Activated naive CD4-positive, alpha-beta T cell treated with anti-CD3 and anti-CD28 coated beads, Interleukin-2, amount 50 U/mL, for 72 hours (primary cell): ENCODE measurements at regions not wholly inside any gene's neighbourhood (a gene's known extent, or its start where the extent isn't known, plus 50 kb on each side); places are given as distances from the start of the nearest gene placed in this dataset.
A peak's percentile ranks its signal among the peaks of the same experiment; 100 is the strongest.

Experiments used
- ATAC-seq, 2 donors: fragments of 150-1000 bp; cut with Tn5 transposase; 2 replicates each; pipeline ENCODE4 v1.10.0; 2021; ENCODE audit warnings: mild to moderate bottlenecking in 2 of 2, moderate library complexity in 2 of 2
- DNase-seq, 2 donors: peaks; one replicate each; pipeline ENCODE4 v3.0.0; 2021 to 2022; ENCODE audit warnings: low spot score in 2 of 2
- H3K27ac Mint-ChIP-seq, 2 donors: one replicate each; pipeline ENCODE4 v1.8.0; 2022; ENCODE audit warnings: mild to moderate bottlenecking in 2 of 2, mixed read lengths in 2 of 2
- H3K36me3 Mint-ChIP-seq, 2 donors: one replicate each; pipeline ENCODE4 v1.8.0; 2022; ENCODE audit warnings: mixed read lengths in 2 of 2
- H3K9me3 Mint-ChIP-seq, 2 donors: one replicate each; pipeline ENCODE4 v1.8.0; 2022; ENCODE audit warnings: mixed read lengths in 2 of 2

DNA sequence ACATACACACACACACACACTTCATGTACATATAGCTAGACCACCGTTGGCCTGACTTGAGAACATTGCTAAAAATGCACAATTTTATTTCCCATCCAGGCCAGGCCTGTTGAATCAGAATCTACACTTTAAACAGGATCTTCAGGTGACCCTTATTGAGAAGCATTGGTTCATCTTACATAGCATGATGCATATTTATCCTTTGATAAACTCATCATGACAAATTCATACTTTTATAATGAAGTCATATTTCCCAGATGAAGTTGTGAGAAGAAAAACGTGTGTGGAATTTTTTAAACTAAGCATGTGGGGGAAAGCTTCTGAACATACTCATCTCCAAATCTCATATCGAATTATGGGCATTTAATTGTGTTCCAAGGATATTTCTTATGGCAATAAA, 877.7 kb downstream of the MRPL39 start:
- no peak for ATAC-seq
- H3K9me3 Mint-ChIP-seq = peaks cover 3 to 4% of the 10 kb centered on the region in 2 donors
- no peak for DNase-seq
- H3K27ac Mint-ChIP-seq = no peak overlapping the region
- no peaks in the 10 kb centered on the region for H3K36me3 Mint-ChIP-seq

DNA sequence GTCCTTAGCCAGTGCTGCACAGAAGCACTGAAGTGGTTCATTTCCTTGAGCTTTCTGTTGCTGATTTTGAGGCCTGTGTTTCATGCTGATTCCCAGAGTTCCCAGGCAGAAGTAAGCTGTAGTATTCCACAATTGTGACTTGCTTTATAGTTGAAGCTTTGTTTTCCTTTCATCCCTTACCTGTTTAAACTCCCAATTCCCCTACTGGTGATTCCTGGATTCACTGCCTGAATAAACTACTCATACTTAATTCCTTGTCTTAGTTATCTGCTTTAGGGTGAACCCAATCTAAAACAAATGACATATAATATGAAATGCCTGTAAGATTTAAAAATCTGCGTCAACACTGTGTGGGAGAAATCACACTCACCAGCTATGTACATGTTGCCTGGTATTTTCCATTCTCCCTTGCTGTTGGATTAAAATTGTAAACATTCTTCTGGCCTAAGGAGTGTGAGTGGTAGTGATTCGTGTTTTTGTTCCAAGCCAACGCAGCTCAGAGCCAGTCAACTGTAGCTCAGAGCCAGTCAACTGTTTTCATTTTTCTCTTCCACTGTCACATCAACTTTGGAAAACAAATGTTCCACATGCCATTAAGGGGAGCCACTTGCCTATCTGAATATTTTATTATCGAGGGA, 879.4 kb downstream of the MRPL39 start:
- Mint-ChIP-seq H3K27ac (no peak overlapping the region), H3K9me3 (peaks cover 3 to 4% of the 10 kb centered on the region in 2 donors), H3K36me3 (no peaks in the 10 kb centered on the region)
- ATAC-seq (no peak), DNase-seq (no peak)

GRCh38 chr21:24716281-24716918, 890.9 kb downstream of the MRPL39 start:
- DNase-seq (no peak), ATAC-seq (no peak)
- H3K36me3 Mint-ChIP-seq = no peaks in the 10 kb centered on the region
- no peak overlapping the region for H3K27ac Mint-ChIP-seq
- no peaks in the 10 kb centered on the region for H3K9me3 Mint-ChIP-seq

DNA sequence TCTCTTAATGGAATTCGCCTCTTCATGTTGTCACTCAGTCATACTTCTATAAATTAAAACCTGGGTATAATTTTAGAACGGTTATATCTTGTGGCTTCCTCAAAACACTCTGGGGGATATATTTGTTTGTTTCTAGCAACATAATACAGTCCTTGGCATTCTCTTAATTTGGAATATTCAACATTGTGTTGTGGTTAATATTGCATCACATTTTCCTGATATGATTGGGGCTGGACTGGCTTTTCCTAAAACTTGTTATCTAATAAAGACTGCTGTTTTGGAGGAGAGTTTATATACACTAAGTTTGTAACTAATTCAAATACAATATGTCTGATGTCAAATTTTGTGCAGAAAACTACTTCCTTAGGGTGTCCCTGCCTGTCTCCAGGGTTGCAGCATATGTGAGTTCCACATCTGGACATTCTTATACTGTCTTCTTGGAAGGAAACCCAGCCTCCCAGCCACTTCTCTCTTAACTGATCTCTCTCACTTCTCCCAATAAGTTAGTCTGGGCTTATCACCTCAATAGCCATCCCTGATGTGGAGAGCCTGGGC, 892.6 kb downstream of the MRPL39 start:
- peaks cover 0 to under 1% of the 10 kb centered on the region in 2 donors for H3K9me3 Mint-ChIP-seq
- no peaks in the 10 kb centered on the region for H3K36me3 Mint-ChIP-seq
- no peak overlapping the region for H3K27ac Mint-ChIP-seq
- DNase-seq (no peak), ATAC-seq (no peak)

DNA sequence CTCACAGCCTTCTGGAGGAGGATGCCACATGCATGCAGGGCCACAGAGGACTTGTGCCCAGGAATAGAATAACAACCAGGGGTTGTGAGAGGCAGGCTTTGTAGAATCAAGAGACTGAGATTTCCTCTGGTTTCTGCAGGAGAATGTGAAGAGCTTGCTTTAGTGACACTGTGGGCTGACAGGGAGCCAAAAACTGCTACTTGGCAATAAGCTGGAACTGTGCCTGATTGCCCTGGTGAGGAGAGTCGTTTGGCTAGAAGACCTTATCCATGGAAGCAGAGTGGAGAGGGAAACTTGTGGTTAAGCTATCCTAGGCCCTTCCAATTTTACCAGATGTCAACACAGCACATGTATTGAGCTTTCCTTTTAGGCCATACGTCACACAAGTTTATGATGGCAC, 902.1 kb downstream of the MRPL39 start:
- ATAC-seq = no peak
- Mint-ChIP-seq H3K36me3 (no peaks in the 10 kb centered on the region), H3K9me3 (peaks cover 4% of the 10 kb centered on the region in 2 donors), H3K27ac (no peak overlapping the region)
- no peak for DNase-seq

DNA sequence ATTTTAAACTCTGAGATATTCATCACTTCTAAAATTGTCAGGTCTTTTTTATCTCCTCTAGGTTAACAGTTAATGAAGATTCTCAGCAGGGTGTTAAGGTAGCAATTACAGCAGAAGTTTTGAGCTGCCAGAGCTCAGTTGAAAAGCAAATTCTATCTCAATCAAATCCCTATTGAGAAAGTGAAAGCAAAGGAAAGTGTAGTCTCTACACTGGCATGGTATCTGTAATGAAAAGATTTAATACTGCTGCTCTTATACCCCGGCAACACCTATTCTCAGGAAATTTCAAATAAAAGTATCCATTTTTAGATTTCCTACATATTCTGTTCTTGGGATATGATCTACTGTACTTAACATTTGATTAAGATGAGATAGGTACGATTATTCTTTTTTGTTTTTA, 913.5 kb downstream of the MRPL39 start:
- no peaks in the 10 kb centered on the region for H3K36me3 Mint-ChIP-seq
- H3K27ac Mint-ChIP-seq = peak overlapping the region in 1 of 2 donors; percentile 24
- no peaks in the 10 kb centered on the region for H3K9me3 Mint-ChIP-seq
- ATAC-seq (no peak), DNase-seq (no peak)

- H3K27ac Mint-ChIP-seq = peak overlapping the region in 1 of 2 donors; percentile 14
- ATAC-seq (no peak), DNase-seq (no peak)
- no peaks in the 10 kb centered on the region for H3K36me3 Mint-ChIP-seq
- H3K9me3 Mint-ChIP-seq = no peaks in the 10 kb centered on the region
These were observed 925.8 kb downstream of the MRPL39 start for GRCh38 chr21:24681456-24681855.

DNA sequence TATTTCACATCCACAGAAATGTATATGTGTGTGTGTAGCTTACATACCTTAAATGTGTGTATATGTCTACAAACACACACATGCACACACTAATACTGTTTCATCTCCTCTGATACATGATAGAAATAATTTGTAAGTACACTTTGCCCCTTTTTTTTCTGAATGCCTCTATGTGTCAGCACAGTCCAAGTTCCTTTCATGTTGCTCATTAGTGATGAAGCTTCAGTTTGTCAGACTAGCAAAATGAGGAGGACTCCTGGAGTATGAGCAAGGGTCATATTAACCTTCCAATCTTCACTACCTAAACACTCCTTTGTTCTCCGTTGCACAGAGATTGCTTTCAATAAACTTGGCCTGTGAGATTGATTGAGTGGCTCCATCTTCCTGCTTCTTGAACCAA, 935.4 kb downstream of the MRPL39 start:
- ATAC-seq = no peak
- no peaks in the 10 kb centered on the region for H3K36me3 Mint-ChIP-seq
- no peak for DNase-seq
- no peaks in the 10 kb centered on the region for H3K9me3 Mint-ChIP-seq
- no peak overlapping the region for H3K27ac Mint-ChIP-seq

DNA sequence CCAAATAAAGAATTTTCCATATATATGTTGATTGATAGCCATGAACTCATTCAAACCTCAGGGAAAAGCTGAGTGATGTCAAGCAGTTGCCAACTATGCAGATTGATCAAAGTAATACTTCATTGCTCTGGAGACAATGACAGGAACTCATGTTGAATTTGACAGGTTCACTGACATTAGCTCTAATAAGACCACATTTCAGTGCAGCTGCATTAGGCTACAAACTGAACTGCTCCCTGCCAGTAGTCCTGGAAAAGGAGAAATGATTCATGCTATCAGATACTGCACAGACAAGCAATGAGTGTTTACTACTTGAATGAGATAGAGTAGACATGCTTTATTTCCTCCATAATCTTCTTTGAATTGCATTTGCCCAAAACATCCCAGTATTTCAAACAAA, 948.4 kb downstream of the MRPL39 start:
- Mint-ChIP-seq H3K27ac (no peak overlapping the region), H3K9me3 (peaks cover 0 to 7% of the 10 kb centered on the region in 2 donors), H3K36me3 (no peaks in the 10 kb centered on the region)
- DNase-seq = no peak
- no peak for ATAC-seq

DNA sequence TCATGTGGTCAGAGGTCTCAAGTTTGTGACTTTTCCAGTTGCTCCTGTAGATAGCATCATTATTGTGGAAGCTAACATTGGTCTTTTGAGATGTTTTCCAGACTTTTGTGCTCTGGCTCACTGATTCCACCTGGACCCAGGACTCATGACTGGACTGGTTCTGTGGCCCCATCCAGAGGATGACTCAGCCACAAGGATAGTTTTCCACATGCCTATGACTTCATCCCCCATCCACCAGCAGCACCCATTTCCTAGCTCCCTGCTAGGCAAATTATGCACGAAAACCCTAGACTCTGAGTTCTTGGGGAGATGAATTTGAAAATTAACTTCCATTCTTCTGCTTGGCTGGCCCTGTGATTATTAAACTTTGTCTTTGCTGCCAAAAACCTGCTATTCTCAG, 949.3 kb downstream of the MRPL39 start:
- DNase-seq = no peak
- no peak overlapping the region for H3K27ac Mint-ChIP-seq
- no peak for ATAC-seq
- H3K9me3 Mint-ChIP-seq = peaks cover 0 to 7% of the 10 kb centered on the region in 2 donors
- H3K36me3 Mint-ChIP-seq = no peaks in the 10 kb centered on the region

DNA sequence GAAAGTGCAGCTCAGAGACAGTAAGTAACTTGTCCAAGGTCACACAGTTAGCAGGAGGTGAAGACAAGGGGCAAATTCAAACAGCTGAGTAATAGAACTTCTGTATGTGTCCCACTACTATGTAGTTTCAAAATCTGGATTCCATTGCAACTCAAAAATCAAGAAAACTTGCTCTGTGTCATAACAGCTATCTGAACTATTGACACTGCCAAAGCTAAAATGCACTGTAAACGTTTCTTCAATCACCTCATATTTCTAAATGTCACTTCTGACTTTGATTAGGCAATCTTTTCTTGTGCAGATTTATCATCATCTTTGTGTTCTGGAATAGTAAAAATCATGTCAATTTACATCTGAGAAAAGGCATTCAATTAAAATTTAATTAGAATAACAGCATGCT, 957.6 kb downstream of the MRPL39 start:
- Mint-ChIP-seq H3K27ac (no peak overlapping the region), H3K36me3 (no peaks in the 10 kb centered on the region), H3K9me3 (peaks cover 2 to 6% of the 10 kb centered on the region in 2 donors)
- ATAC-seq (no peak), DNase-seq (no peak)

- no peak overlapping the region for H3K27ac Mint-ChIP-seq
- no peaks in the 10 kb centered on the region for H3K9me3 Mint-ChIP-seq
- no peak for DNase-seq
- no peaks in the 10 kb centered on the region for H3K36me3 Mint-ChIP-seq
- ATAC-seq = no peak
These were observed 970.6 kb downstream of the MRPL39 start for GRCh38 chr21:24636696-24637095.

- no peaks in the 10 kb centered on the region for H3K9me3 Mint-ChIP-seq
- ATAC-seq = no peak
- H3K36me3 Mint-ChIP-seq = no peaks in the 10 kb centered on the region
- H3K27ac Mint-ChIP-seq = no peak overlapping the region
- no peak for DNase-seq
These were observed 972.5 kb downstream of the MRPL39 start for GRCh38 chr21:24634749-24635148.

DNA sequence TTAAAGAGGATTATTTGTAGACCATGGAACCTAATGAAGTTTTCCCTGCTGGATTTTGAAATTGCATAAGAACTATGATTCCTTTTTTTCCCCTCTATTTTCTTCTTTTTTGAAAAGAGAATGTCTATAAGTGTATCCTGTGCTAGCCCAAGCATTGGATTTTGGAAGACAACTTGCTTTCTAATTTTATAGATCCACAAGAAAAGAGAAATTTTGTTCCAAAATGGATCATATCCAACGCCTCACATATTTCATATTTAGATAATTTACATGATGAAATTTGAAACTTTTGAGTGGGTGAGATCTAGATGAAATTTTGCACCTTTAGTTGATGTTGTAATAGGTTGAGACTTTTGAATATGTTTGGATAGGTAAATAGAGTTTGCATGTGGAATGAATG, 978.7 kb downstream of the MRPL39 start:
- DNase-seq (no peak), ATAC-seq (no peak)
- no peak overlapping the region for H3K27ac Mint-ChIP-seq
- H3K36me3 Mint-ChIP-seq = no peaks in the 10 kb centered on the region
- H3K9me3 Mint-ChIP-seq = peaks cover 0 to 3% of the 10 kb centered on the region in 2 donors

DNA sequence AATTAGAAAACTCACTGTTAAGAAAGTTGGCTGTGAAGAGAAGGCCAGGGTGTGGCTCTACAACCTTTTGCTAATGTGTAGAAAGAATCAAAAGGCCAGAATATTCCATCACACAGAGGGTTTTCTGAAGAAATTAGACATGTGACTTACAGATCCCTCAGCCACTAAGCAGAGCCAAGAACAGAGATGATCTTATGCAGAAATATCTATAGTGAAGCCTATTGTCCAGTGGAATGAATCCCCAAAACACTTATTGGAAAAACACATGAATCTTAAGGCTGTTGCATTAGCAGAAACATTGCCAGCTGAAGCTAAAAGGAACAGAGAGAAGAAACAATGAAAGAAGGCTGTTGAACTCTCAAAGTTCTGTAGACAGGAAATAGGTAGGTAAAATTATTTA, 979.2 kb downstream of the MRPL39 start:
- Mint-ChIP-seq H3K9me3 (peaks cover 0 to 3% of the 10 kb centered on the region in 2 donors), H3K36me3 (no peaks in the 10 kb centered on the region), H3K27ac (no peak overlapping the region)
- DNase-seq (no peak), ATAC-seq (no peak)

DNA sequence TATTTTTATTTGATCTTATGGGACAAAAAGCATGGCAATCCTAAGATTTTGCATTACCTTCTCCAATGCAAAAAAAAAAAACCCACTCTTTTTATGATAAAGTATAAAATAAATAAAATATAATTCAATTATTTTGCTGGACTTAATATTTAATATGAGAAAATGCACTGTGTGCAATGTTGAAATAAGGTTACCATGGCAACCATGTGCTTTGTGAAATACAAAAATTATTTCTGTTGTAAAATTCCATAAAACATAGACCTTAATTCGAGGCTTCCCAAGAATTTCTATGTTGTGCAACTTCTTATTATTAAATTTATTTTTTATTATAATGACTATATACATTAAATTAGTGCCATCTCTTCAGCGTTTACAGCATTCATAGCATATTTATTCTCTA, 989.5 kb downstream of the MRPL39 start:
- Mint-ChIP-seq H3K36me3 (no peaks in the 10 kb centered on the region), H3K9me3 (peaks cover 7 to 9% of the 10 kb centered on the region in 2 donors), H3K27ac (no peak overlapping the region)
- ATAC-seq (no peak), DNase-seq (no peak)

GRCh38 chr21:24594082-24594481, 1013.2 kb downstream of the MRPL39 start:
- no peaks in the 10 kb centered on the region for H3K36me3 Mint-ChIP-seq
- ATAC-seq = no peak

GRCh38 chr21:24590261-24590660, 1017.0 kb downstream of the MRPL39 start:
- DNase-seq (no peak), ATAC-seq (no peak)
- Mint-ChIP-seq H3K36me3 (no peaks in the 10 kb centered on the region), H3K27ac (no peak overlapping the region), H3K9me3 (peaks cover 0 to 3% of the 10 kb centered on the region in 2 donors)

More at GRCh38 chr21:24594082-24594481, 1013.2 kb downstream of the MRPL39 start:
- H3K9me3 Mint-ChIP-seq = peaks cover 0 to 3% of the 10 kb centered on the region in 2 donors
- H3K27ac Mint-ChIP-seq = peak overlapping the region in 1 of 2 donors; percentile 8
- DNase-seq = no peak
